Progenitor cell of endocrine pancreas (in vitro differentiated cells): ENCODE measurements at regions not wholly inside any gene's neighbourhood (a gene's known extent, or its start where the extent isn't known, plus 50 kb on each side); places are given as distances from the start of the nearest gene placed in this dataset.
"Not testable (repeated sequence)": the region's sequence is repeated elsewhere in the genome, so short reads cannot be mapped to it uniquely, and the experiment has no call there.

Experiments used
- DNase-seq: peaks from one replicate; pipeline ENCODE4 v3.0.0; 2021; ENCODE audit warnings: low spot score; ENCODE audit not compliant: unreplicated experiment
- H3K27ac Mint-ChIP-seq: 2 replicates; pipeline ENCODE4 v1.8.0; 2021; ENCODE audit warnings: mild to moderate bottlenecking, moderate library complexity, mixed read lengths
- H3K27me3 Mint-ChIP-seq: 2 replicates; pipeline ENCODE4 v1.8.0; 2021; ENCODE audit warnings: mixed read lengths
- H3K36me3 Mint-ChIP-seq: 2 replicates; pipeline ENCODE4 v1.8.0; 2022; ENCODE audit warnings: mixed read lengths; ENCODE audit not compliant: insufficient read depth
- H3K4me1 Mint-ChIP-seq: 2 replicates; pipeline ENCODE4 v1.8.0; 2021; ENCODE audit warnings: low read depth, mixed read lengths
- H3K4me3 Mint-ChIP-seq: 2 replicates; pipeline ENCODE4 v1.8.0; 2021; ENCODE audit warnings: low read depth, mild to moderate bottlenecking, moderate library complexity, mixed read lengths
- H3K9me3 Mint-ChIP-seq: 2 replicates; pipeline ENCODE4 v1.8.0; 2021; ENCODE audit warnings: low read depth, mixed read lengths
- TF ChIP-seq, protein P1 (sequence below): fragments of 200-600 bp; sonication (generic); IDR thresholded peaks from one replicate; pipeline ENCODE4 v1.5.0; 2021; ENCODE audit warnings: antibody characterized with exemption, mild to moderate bottlenecking; ENCODE audit not compliant: unreplicated experiment

DNA sequence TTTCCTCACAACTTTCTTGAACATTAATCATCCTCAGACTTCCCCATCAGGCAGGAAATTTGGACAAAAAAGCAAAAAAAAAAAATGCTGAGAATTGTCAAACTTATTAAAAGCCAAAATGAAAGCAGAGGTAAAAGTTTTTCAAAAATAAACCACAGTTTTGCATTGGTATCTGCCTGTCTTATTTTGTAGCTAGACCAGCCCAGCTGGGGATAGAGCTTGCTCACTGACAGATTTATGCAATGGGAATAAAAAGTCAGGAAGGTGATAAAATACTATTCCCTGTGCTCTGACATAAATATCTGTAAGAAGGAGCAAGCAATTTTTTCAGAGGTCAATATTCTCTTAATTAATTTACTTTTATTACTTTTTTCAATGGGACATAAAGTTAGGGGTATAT is 1006.7 kb upstream of the ALCAM start:
- no peak for DNase-seq
- Mint-ChIP-seq H3K4me3 (no peak overlapping the region), H3K4me1 (no peaks in the 10 kb centered on the region), H3K36me3 (no peaks in the 10 kb centered on the region), H3K9me3 (no peaks in the 10 kb centered on the region), H3K27me3 (no peaks in the 10 kb centered on the region), H3K27ac (no peak overlapping the region)
- TF ChIP-seq, protein P1, sequence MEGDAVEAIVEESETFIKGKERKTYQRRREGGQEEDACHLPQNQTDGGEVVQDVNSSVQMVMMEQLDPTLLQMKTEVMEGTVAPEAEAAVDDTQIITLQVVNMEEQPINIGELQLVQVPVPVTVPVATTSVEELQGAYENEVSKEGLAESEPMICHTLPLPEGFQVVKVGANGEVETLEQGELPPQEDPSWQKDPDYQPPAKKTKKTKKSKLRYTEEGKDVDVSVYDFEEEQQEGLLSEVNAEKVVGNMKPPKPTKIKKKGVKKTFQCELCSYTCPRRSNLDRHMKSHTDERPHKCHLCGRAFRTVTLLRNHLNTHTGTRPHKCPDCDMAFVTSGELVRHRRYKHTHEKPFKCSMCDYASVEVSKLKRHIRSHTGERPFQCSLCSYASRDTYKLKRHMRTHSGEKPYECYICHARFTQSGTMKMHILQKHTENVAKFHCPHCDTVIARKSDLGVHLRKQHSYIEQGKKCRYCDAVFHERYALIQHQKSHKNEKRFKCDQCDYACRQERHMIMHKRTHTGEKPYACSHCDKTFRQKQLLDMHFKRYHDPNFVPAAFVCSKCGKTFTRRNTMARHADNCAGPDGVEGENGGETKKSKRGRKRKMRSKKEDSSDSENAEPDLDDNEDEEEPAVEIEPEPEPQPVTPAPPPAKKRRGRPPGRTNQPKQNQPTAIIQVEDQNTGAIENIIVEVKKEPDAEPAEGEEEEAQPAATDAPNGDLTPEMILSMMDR: no peak

DNA sequence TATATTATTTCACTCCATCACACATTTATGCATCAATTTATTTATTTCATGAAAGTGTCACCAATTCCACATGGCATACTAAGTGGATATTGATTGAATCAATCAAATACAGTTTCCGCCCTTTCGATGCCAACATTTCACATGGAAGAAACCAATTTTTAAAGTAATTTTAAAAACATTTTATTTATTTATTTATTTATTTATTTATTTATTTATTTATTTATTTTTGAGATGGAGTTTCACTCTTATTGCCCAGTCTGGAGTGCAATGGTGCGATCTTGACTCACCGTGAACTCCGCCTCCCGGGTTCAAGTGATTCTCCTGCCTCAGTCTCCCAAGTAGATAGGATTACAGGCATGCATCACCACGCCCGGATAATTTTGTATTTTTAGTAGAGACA is 1005.0 kb upstream of the ALCAM start:
- not testable (repeated sequence) for H3K9me3 Mint-ChIP-seq, H3K4me3 Mint-ChIP-seq, H3K4me1 Mint-ChIP-seq, H3K36me3 Mint-ChIP-seq, DNase-seq, H3K27ac Mint-ChIP-seq, H3K27me3 Mint-ChIP-seq

DNA sequence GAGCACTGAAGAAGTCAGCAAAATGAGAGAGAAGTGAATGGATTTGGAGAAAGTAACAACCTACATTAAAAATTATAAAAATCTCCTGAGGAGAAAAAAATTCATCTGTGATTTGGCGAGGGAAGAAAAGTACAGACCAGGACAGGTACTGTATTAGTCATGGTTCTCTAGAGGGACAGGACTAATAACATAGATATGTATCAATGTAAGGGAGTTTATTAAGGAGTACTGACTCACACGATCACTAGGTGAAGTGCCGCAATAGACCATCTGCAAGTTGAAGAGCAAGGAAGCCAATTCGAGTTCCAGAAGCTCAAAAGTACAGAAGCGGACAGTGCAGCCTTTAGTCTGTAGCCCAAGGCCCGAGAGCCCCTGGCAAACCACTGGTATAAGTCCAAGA is 1004.4 kb upstream of the ALCAM start:
- Mint-ChIP-seq H3K27me3 (no peaks in the 10 kb centered on the region), H3K9me3 (no peaks in the 10 kb centered on the region), H3K4me1 (no peaks in the 10 kb centered on the region), H3K36me3 (no peaks in the 10 kb centered on the region), H3K27ac (no peak overlapping the region), H3K4me3 (no peak overlapping the region)
- TF ChIP-seq, protein P1: no peak
- no peak for DNase-seq

DNA sequence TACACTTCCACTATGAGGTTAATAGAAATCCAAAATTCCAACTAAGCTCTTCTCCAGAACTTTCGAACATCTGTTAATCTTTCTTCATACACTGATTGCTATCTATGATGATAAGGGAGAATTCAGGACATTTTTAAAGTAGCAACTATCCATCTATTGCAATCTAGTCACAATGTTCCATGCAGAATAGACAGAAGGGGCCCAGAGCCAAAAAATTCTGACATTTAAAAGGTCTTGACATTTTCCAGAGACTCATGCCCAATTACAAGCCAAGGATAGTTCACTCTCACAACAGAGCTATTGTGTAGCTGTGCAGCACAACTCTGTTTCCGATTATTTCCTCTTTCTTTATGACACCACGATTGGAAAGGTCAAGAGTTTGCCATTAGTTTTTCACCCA is 999.7 kb upstream of the ALCAM start:
- Mint-ChIP-seq H3K9me3 (no peaks in the 10 kb centered on the region), H3K4me1 (no peaks in the 10 kb centered on the region), H3K36me3 (no peaks in the 10 kb centered on the region), H3K27me3 (no peaks in the 10 kb centered on the region), H3K27ac (no peak overlapping the region), H3K4me3 (no peak overlapping the region)
- no peak for DNase-seq
- TF ChIP-seq, protein P1: no peak

DNA sequence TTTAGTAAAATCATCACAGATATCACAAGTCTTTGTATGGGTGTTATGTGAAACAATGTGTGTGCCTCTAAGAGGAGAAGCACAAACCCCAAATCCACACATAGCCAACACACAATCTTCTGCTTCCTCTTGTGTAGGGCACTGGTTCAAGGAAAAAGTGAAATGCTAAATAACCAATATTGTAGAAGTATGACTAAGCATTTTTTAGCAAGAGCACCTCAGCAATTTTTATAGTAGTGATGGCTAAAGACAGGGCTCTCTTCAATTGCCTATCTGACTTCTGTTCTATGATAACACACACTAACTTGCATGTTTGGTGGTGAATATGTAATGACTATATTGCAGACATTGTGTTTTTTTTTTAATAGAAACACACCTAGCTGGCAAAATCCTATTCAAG is 997.9 kb upstream of the ALCAM start:
- no peaks in the 10 kb centered on the region for H3K27me3 Mint-ChIP-seq
- no peaks in the 10 kb centered on the region for H3K36me3 Mint-ChIP-seq
- H3K27ac Mint-ChIP-seq: no peak overlapping the region
- H3K4me1 Mint-ChIP-seq: no peaks in the 10 kb centered on the region
- no peak for DNase-seq
- no peak overlapping the region for H3K4me3 Mint-ChIP-seq
- TF ChIP-seq, protein P1: no peak
- H3K9me3 Mint-ChIP-seq: no peaks in the 10 kb centered on the region

DNA sequence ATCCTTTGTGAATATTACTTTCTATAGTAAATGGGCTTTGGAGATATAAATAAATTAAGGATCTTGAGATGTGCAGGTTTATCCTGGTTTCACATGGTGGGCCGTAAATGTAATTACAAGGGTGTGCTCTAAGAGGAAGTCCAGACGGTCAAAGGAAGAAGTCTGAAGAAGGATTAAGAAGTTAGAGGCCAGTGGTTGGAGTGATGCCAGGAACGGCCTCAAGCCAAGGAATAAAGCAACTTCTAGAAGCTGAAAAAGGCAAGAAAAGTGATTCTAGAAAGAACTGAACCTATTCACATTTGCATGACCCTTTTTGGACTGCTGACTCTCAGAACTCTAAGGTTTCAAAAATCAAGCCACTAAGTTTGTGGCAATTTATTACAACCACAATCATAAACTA is 981.3 kb upstream of the ALCAM start:
- no peak for DNase-seq
- Mint-ChIP-seq H3K36me3 (no peaks in the 10 kb centered on the region), H3K27me3 (no peaks in the 10 kb centered on the region), H3K4me1 (no peaks in the 10 kb centered on the region), H3K27ac (no peak overlapping the region), H3K9me3 (peaks cover 1% of the 10 kb centered on the region), H3K4me3 (no peak overlapping the region)
- TF ChIP-seq, protein P1: no peak
